H1 (cell line): ENCODE measurements at regions not wholly inside any gene's neighbourhood (a gene's known extent, or its start where the extent isn't known, plus 50 kb on each side); places are given as distances from the start of the nearest gene placed in this dataset.

Experiments used
- CTCF ChIA-PET: fragments of 300-600 bp; sonication (Branson Sonifier 250); formaldehyde crosslinking; loops from one replicate; lab custom pipeline; 2021; ENCODE audit not compliant: partially characterized antibody; lab: Charles Lee
- POLR2A ChIA-PET: fragments of 300-600 bp; sonication (Branson Sonifier 250); formaldehyde crosslinking; loops from one replicate; lab custom pipeline; 2021; ENCODE audit warnings: inconsistent platforms; ENCODE audit not compliant: partially characterized antibody; lab: Charles Lee
- DNase-seq, 2 experiments: peaks; one replicate each; pipeline versions ENCODE4 v3.0.0 to v3.0.0-alpha.2; 2010 to 2022; ENCODE audit warnings: low spot score in 2 of 2, low read depth in 1 of 2, mixed read lengths in 1 of 2
- FAIRE-seq: peaks from 2 replicates; lab custom pipeline; 2011; peaks lifted over from hg19 to GRCh38; lab: Jason Lieb, UNC
- H2AFZ ChIP-seq: 2 replicates; pipeline ENCODE4 v1.8.1; 2012; ENCODE audit warnings: low read length, inconsistent platforms
- H2AK5ac ChIP-seq: 2 replicates; pipeline ENCODE4 v1.6.1; 2013; ENCODE audit warnings: low read depth, low read length
- H2BK120ac ChIP-seq: replicated peaks from 2 replicates; pipeline ENCODE3; 2013; ENCODE audit warnings: low read depth, low read length, inconsistent platforms
- H2BK12ac ChIP-seq: 2 replicates; pipeline ENCODE4 v1.6.1; 2013; ENCODE audit warnings: low read depth, low read length
- H2BK15ac ChIP-seq: 2 replicates; pipeline ENCODE4 v1.6.1; 2013; ENCODE audit warnings: low read length
- H2BK20ac ChIP-seq: 2 replicates; pipeline ENCODE4 v1.6.1; 2013; ENCODE audit warnings: low read length
- H2BK5ac ChIP-seq: 2 replicates; pipeline ENCODE4 v1.6.1; 2013; ENCODE audit warnings: low read depth, low read length
- H3K14ac ChIP-seq: 2 replicates; pipeline ENCODE4 v1.6.1; 2013; ENCODE audit warnings: inconsistent platforms; ENCODE audit not compliant: insufficient read length
- H3K18ac ChIP-seq: 2 replicates; pipeline ENCODE4 v1.6.1; 2013; ENCODE audit warnings: low read length; ENCODE audit errors: extremely low read depth
- H3K23ac ChIP-seq: 2 replicates; pipeline ENCODE4 v1.6.1; 2013; ENCODE audit warnings: inconsistent platforms; ENCODE audit not compliant: insufficient read length
- H3K23me2 ChIP-seq: 2 replicates; pipeline ENCODE4 v1.6.1; 2013; ENCODE audit warnings: low read depth, low read length
- H3K27ac ChIP-seq: 2 replicates; pipeline ENCODE4 v1.6.1; 2011; ENCODE audit warnings: low read depth, low read length, inconsistent platforms
- H3K27me3 ChIP-seq, 4 experiments: replicated peaks in 1 of 4; 1 replicate in 1 of 4; 2 replicates in 3 of 4; pipeline versions ENCODE4 v1.6.1 to v1.8.1; 2011 to 2013; ENCODE audit warnings: low read length in 3 of 4, mild to moderate bottlenecking in 3 of 4, inconsistent platforms in 2 of 4, mixed read lengths in 2 of 4, moderate library complexity in 1 of 4; ENCODE audit not compliant: control insufficient read depth in 3 of 4, insufficient read depth in 3 of 4; ENCODE audit errors: extremely low read depth in 1 of 4
- H3K36me3 ChIP-seq, 4 experiments: 2 replicates each; pipeline versions ENCODE4 v1.6.1 to v1.8.1; 2011 to 2013; ENCODE audit warnings: mild to moderate bottlenecking in 4 of 4, low read length in 3 of 4, moderate library complexity in 2 of 4, control low read depth in 1 of 4, inconsistent platforms in 1 of 4; ENCODE audit not compliant: insufficient read depth in 4 of 4, control insufficient read depth in 2 of 4
- H3K4ac ChIP-seq: replicated peaks from 2 replicates; pipeline ENCODE3; 2013; ENCODE audit warnings: low read length, low read depth, mixed read lengths, inconsistent platforms; ENCODE audit not compliant: insufficient read length
- H3K4me1 ChIP-seq, 4 experiments: replicated peaks in 1 of 4; 1 replicate in 1 of 4; 2 replicates in 3 of 4; pipeline versions ENCODE4 v1.6.1 to v1.8.1; 2011 to 2013; ENCODE audit warnings: low read length in 3 of 4, inconsistent platforms in 2 of 4, mixed read lengths in 1 of 4; ENCODE audit not compliant: insufficient read depth in 4 of 4, control insufficient read depth in 3 of 4
- H3K4me2 ChIP-seq, 2 experiments: 2 replicates each; pipeline versions ENCODE4 v1.6.1 to v1.8.1; 2011 to 2013; ENCODE audit warnings: low read depth in 2 of 2, low read length in 2 of 2, control low read depth in 1 of 2, inconsistent platforms in 1 of 2, mild to moderate bottlenecking in 1 of 2; ENCODE audit not compliant: insufficient read depth in 1 of 2
- H3K4me3 ChIP-seq, 4 experiments: fragments of 200-600, 300-600 bp in 1 of 4; sonication (generic), shearing (Covaris generic), sonication (Bioruptor Twin) in 1 of 4; 2 replicates each; pipeline versions ENCODE4 v1.5.1 to v1.8.1; 2011 to 2016; ENCODE audit warnings: low read length in 4 of 4, low read depth in 3 of 4, control low read depth in 2 of 4, inconsistent platforms in 2 of 4, mild to moderate bottlenecking in 2 of 4, mixed read lengths in 1 of 4, moderate library complexity in 1 of 4; ENCODE audit not compliant: insufficient read depth in 2 of 4; ENCODE audit errors: extremely low read depth in 1 of 4
- H3K56ac ChIP-seq: replicated peaks from 2 replicates; pipeline ENCODE3; 2013; ENCODE audit warnings: low read depth, mild to moderate bottlenecking, mixed read lengths, low read length, inconsistent platforms; ENCODE audit not compliant: insufficient read length
- H3K79me1 ChIP-seq: 2 replicates; pipeline ENCODE4 v1.6.1; 2013; ENCODE audit warnings: low read depth, low read length, control low read depth
- H3K79me2 ChIP-seq, 2 experiments: 2 replicates each; pipeline versions ENCODE4 v1.6.1 to v1.8.1; 2012 to 2013; ENCODE audit warnings: low read length in 2 of 2, mild to moderate bottlenecking in 2 of 2, inconsistent platforms in 1 of 2; ENCODE audit not compliant: insufficient read depth in 2 of 2, control insufficient read depth in 1 of 2
- H3K9ac ChIP-seq, 4 experiments: replicated peaks in 1 of 4; 1 replicate in 1 of 4; 2 replicates in 3 of 4; pipeline versions ENCODE4 v1.6.1 to v1.8.1; 2011 to 2013; ENCODE audit warnings: low read depth in 3 of 4, low read length in 3 of 4, control low read depth in 2 of 4, mild to moderate bottlenecking in 2 of 4, moderate library complexity in 2 of 4, inconsistent platforms in 1 of 4; ENCODE audit errors: extremely low read depth in 1 of 4
- H3K9me3 ChIP-seq, 2 experiments: 2 replicates each; pipeline versions ENCODE4 v1.6.1 to v1.8.1; 2012 to 2013; ENCODE audit warnings: mild to moderate bottlenecking in 2 of 2, moderate library complexity in 2 of 2, control low read depth in 1 of 2, inconsistent platforms in 1 of 2, low read depth in 1 of 2, low read length in 1 of 2, mixed read lengths in 1 of 2; ENCODE audit not compliant: insufficient read depth in 2 of 2
- H4K20me1 ChIP-seq, 2 experiments: replicated peaks in 1 of 2; 2 replicates each; pipeline versions ENCODE3 to v1.8.1; 2011 to 2013; ENCODE audit warnings: inconsistent platforms in 2 of 2, low read length in 2 of 2, mild to moderate bottlenecking in 1 of 2; ENCODE audit not compliant: insufficient read depth in 2 of 2, control insufficient read depth in 1 of 2
- H4K5ac ChIP-seq: 2 replicates; pipeline ENCODE4 v1.6.1; 2013; ENCODE audit warnings: low read length, low read depth, mixed read lengths, inconsistent platforms; ENCODE audit not compliant: insufficient read length
- H4K8ac ChIP-seq: 2 replicates; pipeline ENCODE4 v1.8.0; 2013; ENCODE audit warnings: mild to moderate bottlenecking, moderate library complexity, low read length, inconsistent platforms; ENCODE audit not compliant: insufficient read depth; ENCODE audit errors: extremely low read depth
- H4K91ac ChIP-seq: replicated peaks from 2 replicates; pipeline ENCODE3; 2013; ENCODE audit warnings: low read length, mixed read lengths, inconsistent platforms; ENCODE audit not compliant: insufficient read length
- ATF2 ChIP-seq: IDR thresholded peaks from 2 replicates; pipeline ENCODE4 v1.6.1; 2012; ENCODE audit warnings: low read length, inconsistent platforms
- BRCA1 ChIP-seq: IDR thresholded peaks from 2 replicates; pipeline ENCODE4 v1.6.1; 2012; ENCODE audit warnings: low read depth, low read length, improper control_type of control experiment
- CBX5 ChIP-seq: fragments of 300-800, 300-1000 bp; sonication (generic); IDR thresholded peaks from 2 replicates; pipeline ENCODE4 v1.7.1; 2016; ENCODE audit warnings: antibody characterized with exemption, low read length, low read depth
- CREB1 ChIP-seq: IDR thresholded peaks from 2 replicates; pipeline ENCODE4 v1.6.1; 2012; ENCODE audit warnings: inconsistent platforms
- RAD21 ChIP-seq, 2 experiments: IDR thresholded peaks in 1 of 2; conservative IDR thresholded peaks in 1 of 2; 2 replicates each; pipeline ENCODE4 v1.6.1; 2011; ENCODE audit warnings: low read depth in 2 of 2, low read length in 2 of 2, improper control_type of control experiment in 1 of 2, inconsistent platforms in 1 of 2, mild to moderate bottlenecking in 1 of 2, moderate library complexity in 1 of 2
- SIN3A ChIP-seq, 2 experiments: IDR thresholded peaks in 1 of 2; conservative IDR thresholded peaks in 1 of 2; 2 replicates each; pipeline ENCODE4 v1.6.1; 2011 to 2012; ENCODE audit warnings: low read length in 2 of 2, improper control_type of control experiment in 1 of 2, low read depth in 1 of 2, mild to moderate bottlenecking in 1 of 2
- SP4 ChIP-seq: IDR thresholded peaks from 2 replicates; pipeline ENCODE4 v1.6.1; 2012; ENCODE audit warnings: low read length, inconsistent platforms
- TCF12 ChIP-seq: IDR thresholded peaks from 2 replicates; pipeline ENCODE4 v1.6.1; 2011; ENCODE audit warnings: low read depth, mild to moderate bottlenecking, low read length
- WGBS, 2 experiments: shearing (Covaris generic) in 1 of 2; methylation state at CpG; one replicate each; pipeline versions ENCODE4 v1.1.6 to v1.1.7; 2013 to 2015; ENCODE audit warnings: low lambda C conversion rate in 2 of 2, mixed read lengths in 2 of 2, inconsistent platforms in 1 of 2, low coverage in 1 of 2, missing lambda C conversion rate in 1 of 2; ENCODE audit not compliant: insufficient replicate concordance in 2 of 2, insufficient coverage in 1 of 2, insufficient read length in 1 of 2; ENCODE audit errors: extremely low coverage in 1 of 2, missing lambda C conversion rate in 1 of 2; 5-methylcytosine and 5-hydroxymethylcytosine counted together

- H3K4ac ChIP-seq, result no peak overlapping the region
- H4K91ac ChIP-seq, result no peak overlapping the region
- H2BK12ac ChIP-seq, result no peak overlapping the region
- H3K18ac ChIP-seq, result no peak overlapping the region
- H2BK120ac ChIP-seq, result no peak overlapping the region
- no peak for DNase-seq
- no peak overlapping the region for H3K27ac ChIP-seq
- H2BK5ac ChIP-seq, result no peak overlapping the region
- H3K23me2 ChIP-seq, result no peaks in the 10 kb centered on the region
- no peaks in the 10 kb centered on the region for H3K9me3 ChIP-seq
- H4K5ac ChIP-seq, result no peak overlapping the region
- H3K9ac ChIP-seq, result no peak overlapping the region
- no peak overlapping the region for H2BK15ac ChIP-seq
- ChIA-PET CTCF (interaction anchor here (1.7 kb wide), 1 partner anchor 9 kb away, joined by 5 read pairs; no protein-coding TSS in a partner anchor), POLR2A (interaction anchor here (0.7 kb wide), 1 partner anchor 14 kb away, joined by 3 read pairs; no protein-coding TSS in a partner anchor)
- H3K4me3 ChIP-seq, result no peak overlapping the region
- TF ChIP-seq ATF2 (no peak), CREB1 (no peak), BRCA1 (no peak), TCF12 (no peak), RAD21 (IDR thresholded peaks at IDR 0.05 in 1 of 2, conservative IDR thresholded peaks at IDR 0.05 in 1 of 2; ENCODE audit: low read depth in 2 of 2, low read length in 2 of 2) (no peak), SP4 (no peak), SIN3A (conservative IDR thresholded peaks at IDR 0.05 in 1 of 2, IDR thresholded peaks at IDR 0.05 in 1 of 2; ENCODE audit: low read depth in 1 of 2, low read length in 2 of 2) (no peak), CBX5 (no peak)
- no peak overlapping the region for H3K56ac ChIP-seq
- no peak overlapping the region for H2AK5ac ChIP-seq
- H3K14ac ChIP-seq, result no peak overlapping the region
- no peak overlapping the region for H3K4me2 ChIP-seq
- no peak for FAIRE-seq
- H3K36me3 ChIP-seq, result no peaks in the 10 kb centered on the region
- H3K27me3 ChIP-seq, result no peaks in the 10 kb centered on the region
- no peak overlapping the region for H2BK20ac ChIP-seq
- no peaks in the 10 kb centered on the region for H3K79me2 ChIP-seq
- no peaks in the 10 kb centered on the region for H4K20me1 ChIP-seq
- WGBS, 2 experiments, result 92% methylated on average over 6 of the region's 6 CpGs; no CpG with 5 or more reads in 1 of the 2 experiments
- H3K79me1 ChIP-seq, result no peaks in the 10 kb centered on the region
- no peaks in the 10 kb centered on the region for H3K4me1 ChIP-seq
- no peak overlapping the region for H4K8ac ChIP-seq
- no peak overlapping the region for H2AFZ ChIP-seq
- H3K23ac ChIP-seq, result no peak overlapping the region
These were observed 108.3 kb upstream of the ADAMTSL1 start for GRCh38 chr9:18365651-18366050.
